Gastrocnemius medialis (tissue), 4 donors: ENCODE measurements at regions not wholly inside any gene's neighbourhood (a gene's known extent, or its start where the extent isn't known, plus 50 kb on each side); places are given as distances from the start of the nearest gene placed in this dataset.
"Not testable (repeated sequence)": the region's sequence is repeated elsewhere in the genome, so short reads cannot be mapped to it uniquely, and the experiment has no call there.

Experiments used
- ATAC-seq, 2 donors: fragments of 150-250 bp; one replicate each; pipeline ENCODE4 v1.9.1; 2016
- DNase-seq, 2 donors: peaks; one replicate each; pipeline ENCODE4 v3.0.0-alpha.2; 2019
- H3K27ac ChIP-seq, 4 donors: fragments of 200-600 bp; sonication (generic); 1 replicate in 1 of 4; 2 replicates in 3 of 4; pipeline ENCODE4 v1.5.1; 2016 to 2018; ENCODE audit warnings: mild to moderate bottlenecking in 2 of 4, moderate library complexity in 1 of 4
- H3K27me3 ChIP-seq, 3 donors: fragments of 200-600 bp; sonication (generic) in 2 of 3; 1 replicate in 1 of 3; 2 replicates in 2 of 3; pipeline versions ENCODE4 v1.5.1 to v1.6.0; 2016 to 2019; ENCODE audit warnings: mild to moderate bottlenecking in 1 of 3, moderate library complexity in 1 of 3
- H3K36me3 ChIP-seq, 2 donors: fragments of 200-600 bp; sonication (generic) in 1 of 2; one replicate each; pipeline ENCODE4 v1.5.1; 2017 to 2018
- H3K4me1 ChIP-seq, 2 donors: fragments of 200-600 bp; sonication (generic) in 1 of 2; one replicate each; pipeline ENCODE4 v1.5.1; 2016 to 2017; ENCODE audit warnings: mild to moderate bottlenecking in 2 of 2
- H3K4me3 ChIP-seq, 4 donors: fragments of 200-600 bp; sonication (generic) in 3 of 4; 1 replicate in 1 of 4; 2 replicates in 3 of 4; pipeline ENCODE4 v1.5.1; 2016 to 2019; ENCODE audit warnings: mild to moderate bottlenecking in 2 of 4
- H3K9me3 ChIP-seq, 3 donors: fragments of 200-600 bp; sonication (generic) in 2 of 3; 1 replicate in 1 of 3; 2 replicates in 2 of 3; pipeline ENCODE4 v1.5.1; 2016 to 2019
- POLR2A ChIP-seq, 2 donors: fragments of 450-650 bp; IDR thresholded peaks; one replicate each; pipeline ENCODE4 v1.6.1; 2017; ENCODE audit warnings: antibody characterized with exemption in 2 of 2, mild to moderate bottlenecking in 2 of 2, moderate library complexity in 2 of 2
- in situ Hi-C, 4 donors: fragments of 200-750 bp; cut with MboI; loops; one replicate each; pipeline versions ENCODE4 v1.15.0 to v1.8.0; 2017; ENCODE audit warnings: low sequenced_read_pairs in 4 of 4
- intact Hi-C: fragments of 100-400 bp; cut with DNase I; formaldehyde crosslinking; loops from one replicate; pipeline ENCODE4 v1.15.1; 2023; ENCODE audit warnings: low total_unique reads
- TF ChIP-seq, protein P1 (sequence below), 5 experiments: fragments of 450-650 bp in 3 of 5; fragments of 200-600 bp in 2 of 5; sonication (generic) in 2 of 5; IDR thresholded peaks in 4 of 5; conservative IDR thresholded peaks in 1 of 5; 1 replicate in 4 of 5; 2 replicates in 1 of 5; pipeline ENCODE4 v1.5.1; 2016 to 2019; ENCODE audit warnings: antibody characterized with exemption in 5 of 5, mild to moderate bottlenecking in 3 of 5, moderate library complexity in 3 of 5

DNA sequence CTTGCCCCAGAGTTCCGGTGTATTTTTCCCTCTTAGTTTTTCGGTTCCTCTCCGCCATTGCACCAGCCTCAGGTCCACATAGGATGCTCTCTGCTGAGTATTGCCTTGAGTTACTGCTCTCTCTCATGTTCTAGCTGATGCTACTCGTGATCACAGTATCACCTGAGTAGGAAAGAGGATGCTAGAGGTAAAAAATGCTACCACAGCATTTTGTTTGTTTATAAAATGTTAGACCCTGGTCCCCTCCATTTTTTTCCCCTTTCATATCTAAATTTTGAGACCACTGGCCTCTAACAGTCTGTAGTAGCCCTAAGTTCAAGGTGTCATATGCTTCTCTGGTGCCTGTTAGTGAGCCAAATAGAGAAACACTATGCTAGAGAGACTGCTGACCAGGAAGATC is 175.5 kb downstream of the OR2B2 start:
- in situ Hi-C loops = no loop called here
- no peaks in the 10 kb centered on the region for H3K9me3 ChIP-seq
- intact Hi-C loops = no loop called here
- DNase-seq (no peak), ATAC-seq (no peak)
- H3K4me1 ChIP-seq = no peaks in the 10 kb centered on the region
- H3K4me3 ChIP-seq = no peak overlapping the region
- H3K27ac ChIP-seq = no peak overlapping the region
- no peak for TF ChIP-seq POLR2A (IDR thresholded peaks at IDR 0.05)
- TF ChIP-seq, protein P1, sequence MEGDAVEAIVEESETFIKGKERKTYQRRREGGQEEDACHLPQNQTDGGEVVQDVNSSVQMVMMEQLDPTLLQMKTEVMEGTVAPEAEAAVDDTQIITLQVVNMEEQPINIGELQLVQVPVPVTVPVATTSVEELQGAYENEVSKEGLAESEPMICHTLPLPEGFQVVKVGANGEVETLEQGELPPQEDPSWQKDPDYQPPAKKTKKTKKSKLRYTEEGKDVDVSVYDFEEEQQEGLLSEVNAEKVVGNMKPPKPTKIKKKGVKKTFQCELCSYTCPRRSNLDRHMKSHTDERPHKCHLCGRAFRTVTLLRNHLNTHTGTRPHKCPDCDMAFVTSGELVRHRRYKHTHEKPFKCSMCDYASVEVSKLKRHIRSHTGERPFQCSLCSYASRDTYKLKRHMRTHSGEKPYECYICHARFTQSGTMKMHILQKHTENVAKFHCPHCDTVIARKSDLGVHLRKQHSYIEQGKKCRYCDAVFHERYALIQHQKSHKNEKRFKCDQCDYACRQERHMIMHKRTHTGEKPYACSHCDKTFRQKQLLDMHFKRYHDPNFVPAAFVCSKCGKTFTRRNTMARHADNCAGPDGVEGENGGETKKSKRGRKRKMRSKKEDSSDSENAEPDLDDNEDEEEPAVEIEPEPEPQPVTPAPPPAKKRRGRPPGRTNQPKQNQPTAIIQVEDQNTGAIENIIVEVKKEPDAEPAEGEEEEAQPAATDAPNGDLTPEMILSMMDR (IDR thresholded peaks at IDR 0.05 in 4 of 5, conservative IDR thresholded peaks at IDR 0.05 in 1 of 5) = no peak
- peaks cover 0 to 22% (median 0%) of the 10 kb centered on the region in 3 donors for H3K27me3 ChIP-seq
- H3K36me3 ChIP-seq = no peaks in the 10 kb centered on the region

DNA sequence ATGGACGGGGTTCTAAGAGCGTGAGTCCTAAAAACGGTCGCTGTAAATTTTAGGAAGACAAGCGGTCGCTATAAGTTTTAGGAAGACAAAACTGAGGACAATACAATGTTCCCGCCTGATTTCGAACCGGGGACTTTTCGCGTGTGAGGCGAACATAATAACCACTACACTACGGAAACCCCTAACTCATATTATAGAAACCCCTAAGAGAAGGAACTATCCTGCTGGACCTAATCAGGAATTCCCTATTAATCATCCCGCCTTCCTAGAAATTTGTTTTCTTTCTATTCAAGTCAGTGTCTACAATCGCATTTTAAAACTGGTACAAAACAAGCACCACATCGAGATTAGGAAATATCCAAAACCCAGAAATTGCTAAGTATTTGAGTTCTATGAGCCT is 183.8 kb downstream of the OR2B2 start:
- Histone ChIP-seq H3K27me3 (peaks cover 0 to 4% (median 0%) of the 10 kb centered on the region in 3 donors), H3K4me3 (no peak overlapping the region), H3K27ac (no peak overlapping the region), H3K4me1 (no peaks in the 10 kb centered on the region), H3K9me3 (no peaks in the 10 kb centered on the region), H3K36me3 (no peaks in the 10 kb centered on the region)
- in situ Hi-C loops = no loop called here
- DNase-seq = no peak
- no peak for TF ChIP-seq POLR2A (IDR thresholded peaks at IDR 0.05)
- TF ChIP-seq, protein P1 (IDR thresholded peaks at IDR 0.05 in 4 of 5, conservative IDR thresholded peaks at IDR 0.05 in 1 of 5) = no peak
- no peak for ATAC-seq
- intact Hi-C loops = no loop called here

- H3K27me3 ChIP-seq = no peaks in the 10 kb centered on the region
- ATAC-seq = no peak
These were observed 185.6 kb downstream of the OR2B2 start for GRCh38 chr6:27726619-27727023.

DNA sequence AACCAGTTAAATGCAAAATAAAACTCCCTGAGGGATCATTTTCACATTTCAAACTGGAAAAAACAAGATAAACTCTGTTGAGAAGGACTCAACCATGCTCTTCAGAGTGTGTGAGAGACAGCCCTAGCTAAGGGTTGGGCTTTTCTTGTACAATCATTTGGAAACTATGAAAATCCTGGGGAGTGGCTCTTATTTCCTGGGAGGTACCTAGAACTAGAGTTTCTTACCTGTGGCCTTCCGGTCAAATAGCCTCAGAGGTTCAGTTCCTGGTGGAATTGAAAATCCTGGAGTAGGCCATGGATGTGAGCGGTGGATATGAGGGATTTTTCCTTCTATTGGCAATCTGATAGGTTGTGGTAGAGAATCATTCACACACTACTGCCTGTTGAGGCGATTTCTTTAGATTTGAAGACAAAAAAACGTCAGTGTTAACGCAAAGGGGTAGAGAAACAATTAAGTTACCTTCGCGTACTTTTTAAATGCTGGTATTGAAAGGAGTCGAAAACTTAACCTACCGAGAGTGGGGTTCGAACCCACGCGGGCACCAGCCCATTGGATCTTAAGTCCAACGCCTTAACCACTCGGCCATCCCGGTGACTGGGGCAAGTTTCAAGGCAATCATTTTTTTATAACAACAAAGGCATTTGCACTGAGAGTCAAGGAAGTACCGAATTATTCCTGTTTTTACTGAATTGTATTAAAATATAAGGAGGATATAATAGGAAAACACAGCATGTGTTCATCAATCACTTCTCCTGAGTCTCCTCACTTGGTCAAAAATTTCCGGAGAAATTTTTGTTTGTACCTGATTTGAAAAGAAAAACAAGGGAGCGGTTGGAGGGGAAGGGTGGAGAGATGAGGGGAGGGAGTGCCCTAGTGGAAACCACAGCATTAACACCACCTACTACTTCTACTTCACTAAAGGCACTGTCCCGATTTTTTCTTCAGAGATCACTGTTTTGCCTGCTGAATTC is 191.3 kb downstream of the OR2B2 start:
- no peaks in the 10 kb centered on the region for H3K4me1 ChIP-seq
- H3K27ac ChIP-seq = no peak overlapping the region
- DNase-seq (no peak), ATAC-seq (no peak)
- H3K36me3 ChIP-seq = no peaks in the 10 kb centered on the region
- no peak for TF ChIP-seq POLR2A (IDR thresholded peaks at IDR 0.05)
- TF ChIP-seq, protein P1 (IDR thresholded peaks at IDR 0.05 in 4 of 5, conservative IDR thresholded peaks at IDR 0.05 in 1 of 5) = no peak
- peaks cover 0 to 7% (median 2%) of the 10 kb centered on the region in 3 donors for H3K27me3 ChIP-seq
- intact Hi-C loops = no loop called here
- no peaks in the 10 kb centered on the region for H3K9me3 ChIP-seq
- in situ Hi-C loops = no loop called here
- no peak overlapping the region for H3K4me3 ChIP-seq

More at GRCh38 chr6:27726619-27727023, 185.6 kb downstream of the OR2B2 start:
- in situ Hi-C loops = no loop called here
- Histone ChIP-seq H3K36me3 (no peaks in the 10 kb centered on the region), H3K9me3 (no peaks in the 10 kb centered on the region), H3K4me3 (no peak overlapping the region), H3K27ac (no peak overlapping the region), H3K4me1 (no peaks in the 10 kb centered on the region)
- no peak for DNase-seq
- TF ChIP-seq, protein P1 (IDR thresholded peaks at IDR 0.05 in 4 of 5, conservative IDR thresholded peaks at IDR 0.05 in 1 of 5) = no peak
- no peak for TF ChIP-seq POLR2A (IDR thresholded peaks at IDR 0.05)
- intact Hi-C loops = no loop called here

GRCh38 chr6:27719039-27719438 is 193.2 kb downstream of the OR2B2 start:
- H3K27ac ChIP-seq, H3K4me3 ChIP-seq, H3K4me1 ChIP-seq, H3K27me3 ChIP-seq, DNase-seq, intact Hi-C loops, H3K36me3 ChIP-seq, ATAC-seq, H3K9me3 ChIP-seq, in situ Hi-C loops: not testable (repeated sequence)
